AG10803 (cell line): ENCODE measurements at regions not wholly inside any gene's neighbourhood (a gene's known extent, or its start where the extent isn't known, plus 50 kb on each side); places are given as distances from the start of the nearest gene placed in this dataset.

Experiments used
- DNase-seq: peaks from one replicate; pipeline ENCODE4 v3.0.0; 2010; ENCODE audit warnings: low read depth
- H3K4me3 ChIP-seq: 2 replicates; pipeline ENCODE4 v1.5.1; 2011; ENCODE audit warnings: mild to moderate bottlenecking, low read length, control low read depth
- TF ChIP-seq, protein P1 (sequence below): conservative IDR thresholded peaks from 2 replicates; pipeline ENCODE4 v1.5.1; 2011; ENCODE audit warnings: mild to moderate bottlenecking, low read length, control low read depth, inconsistent platforms

- DNase-seq = peak; percentile 60
- H3K4me3 ChIP-seq = peak overlapping the region; percentile 70
- TF ChIP-seq, protein P1, sequence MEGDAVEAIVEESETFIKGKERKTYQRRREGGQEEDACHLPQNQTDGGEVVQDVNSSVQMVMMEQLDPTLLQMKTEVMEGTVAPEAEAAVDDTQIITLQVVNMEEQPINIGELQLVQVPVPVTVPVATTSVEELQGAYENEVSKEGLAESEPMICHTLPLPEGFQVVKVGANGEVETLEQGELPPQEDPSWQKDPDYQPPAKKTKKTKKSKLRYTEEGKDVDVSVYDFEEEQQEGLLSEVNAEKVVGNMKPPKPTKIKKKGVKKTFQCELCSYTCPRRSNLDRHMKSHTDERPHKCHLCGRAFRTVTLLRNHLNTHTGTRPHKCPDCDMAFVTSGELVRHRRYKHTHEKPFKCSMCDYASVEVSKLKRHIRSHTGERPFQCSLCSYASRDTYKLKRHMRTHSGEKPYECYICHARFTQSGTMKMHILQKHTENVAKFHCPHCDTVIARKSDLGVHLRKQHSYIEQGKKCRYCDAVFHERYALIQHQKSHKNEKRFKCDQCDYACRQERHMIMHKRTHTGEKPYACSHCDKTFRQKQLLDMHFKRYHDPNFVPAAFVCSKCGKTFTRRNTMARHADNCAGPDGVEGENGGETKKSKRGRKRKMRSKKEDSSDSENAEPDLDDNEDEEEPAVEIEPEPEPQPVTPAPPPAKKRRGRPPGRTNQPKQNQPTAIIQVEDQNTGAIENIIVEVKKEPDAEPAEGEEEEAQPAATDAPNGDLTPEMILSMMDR = peak; percentile 14
Measured at GRCh38 chr12:124517260-124518050, 50.0 kb downstream of the NCOR2 start.

GRCh38 chr12:124516850-124517249, 50.6 kb downstream of the NCOR2 start:
- TF ChIP-seq, protein P1 = no peak
- DNase-seq = no peak
- peak overlapping the region; percentile 70 for H3K4me3 ChIP-seq

DNA sequence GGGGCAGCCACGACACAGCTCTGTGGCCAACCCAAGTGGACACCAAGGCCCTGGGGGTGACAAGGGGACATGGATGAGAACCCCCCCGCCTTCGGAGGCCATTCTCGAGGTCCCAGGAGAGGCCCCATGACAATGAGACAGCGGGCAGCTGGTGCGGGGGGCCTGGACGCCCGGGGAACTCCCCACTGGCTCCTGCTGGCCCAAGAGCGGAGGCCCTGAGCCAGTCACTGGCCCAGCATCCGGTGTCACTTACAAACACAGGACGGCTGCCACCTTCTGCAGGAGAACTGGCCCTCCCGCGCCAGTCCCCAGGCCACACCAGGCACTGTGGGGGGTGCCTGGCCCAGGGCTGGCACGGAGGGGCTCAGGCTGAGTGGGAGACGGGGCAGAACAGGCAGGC, 51.4 kb downstream of the NCOR2 start:
- peak overlapping the region; percentile 24; the same call in 1 of the 2 replicates for H3K4me3 ChIP-seq
- TF ChIP-seq, protein P1 = no peak
- no peak for DNase-seq

DNA sequence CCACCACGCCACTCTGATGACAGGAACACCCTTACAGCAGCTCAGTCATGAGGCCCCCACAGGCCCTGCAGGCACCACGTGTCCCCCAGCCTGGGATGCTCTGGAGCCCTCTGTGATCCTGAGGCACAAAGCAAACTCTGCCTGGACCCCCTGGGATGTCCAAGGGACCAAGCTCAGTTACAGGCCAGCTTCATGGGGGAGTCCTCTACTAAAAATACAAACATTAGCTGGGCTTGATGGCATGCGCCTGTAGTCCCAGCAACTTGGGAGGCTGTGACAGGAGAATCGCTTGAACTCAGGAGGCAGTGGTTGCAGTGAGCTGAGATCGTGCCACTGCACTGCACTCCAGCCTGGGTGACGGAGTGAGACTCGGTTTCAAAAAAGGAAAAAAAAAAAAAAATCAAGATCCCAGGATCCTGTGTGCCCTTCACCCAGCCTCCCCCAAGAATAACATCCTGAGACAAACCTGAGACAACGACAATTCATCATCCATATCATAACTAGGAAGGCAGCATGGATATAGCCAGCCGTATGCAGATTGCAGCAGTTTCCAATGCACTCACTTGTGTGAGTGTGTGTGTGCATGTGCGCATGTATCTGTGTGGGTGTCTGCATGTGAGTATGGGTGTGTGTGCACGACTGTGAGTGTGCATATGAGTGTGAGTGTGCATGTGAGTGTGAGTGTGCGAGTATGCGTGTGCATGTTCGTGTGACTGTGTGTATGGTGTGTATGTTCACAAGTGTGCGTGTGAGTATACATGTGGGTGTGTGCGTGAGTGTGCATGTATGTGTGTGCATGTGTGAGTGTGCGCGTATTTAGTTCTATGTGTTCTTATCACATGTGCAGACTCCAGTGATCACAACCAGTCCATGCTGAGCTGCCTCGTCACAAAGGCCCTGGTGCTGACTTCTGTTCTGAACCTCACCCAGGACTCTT, 52.1 kb downstream of the NCOR2 start:
- TF ChIP-seq, protein P1 = no peak
- no peak for DNase-seq
- no peak overlapping the region for H3K4me3 ChIP-seq

DNA sequence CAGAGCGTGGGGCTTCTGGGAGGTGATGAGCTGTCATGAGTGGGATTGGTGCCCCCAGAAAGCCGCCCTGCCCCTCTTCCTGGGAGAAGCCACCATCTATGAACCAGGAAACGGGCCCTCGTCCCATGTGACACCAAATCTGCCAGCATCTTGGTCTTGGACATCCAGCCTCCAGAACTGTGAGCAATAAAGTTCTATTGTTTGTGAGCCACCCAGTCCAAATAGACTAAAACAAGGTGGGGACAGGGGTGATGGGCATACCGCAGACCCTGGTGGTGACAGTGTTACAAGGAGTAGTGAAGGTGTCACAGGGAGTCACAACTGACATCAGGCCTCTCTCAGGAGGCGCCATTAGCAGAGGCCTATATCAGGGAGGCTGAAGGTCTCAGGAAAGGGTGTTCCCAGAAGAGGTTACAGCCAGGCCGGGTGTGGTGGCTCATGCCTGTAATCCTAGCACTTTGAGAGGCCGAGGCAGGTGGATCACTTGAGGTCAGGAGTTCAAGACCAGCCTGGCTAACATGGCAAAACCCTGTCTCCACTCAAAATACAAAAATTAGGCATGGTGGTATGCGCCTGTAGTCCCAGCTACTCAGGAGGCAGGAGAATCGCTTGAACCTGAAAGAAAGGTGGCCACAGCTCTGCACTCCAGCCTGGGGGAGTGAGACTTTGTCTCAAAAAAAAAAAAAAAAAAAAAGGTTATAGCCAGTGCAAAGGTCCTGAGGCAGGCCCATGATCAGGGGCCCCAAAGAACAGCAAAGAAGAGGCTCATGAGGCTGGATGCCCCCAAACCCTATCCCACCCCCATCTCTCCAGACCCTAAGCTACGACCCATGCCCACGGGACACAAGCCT, 53.0 kb downstream of the NCOR2 start:
- no peak overlapping the region for H3K4me3 ChIP-seq
- TF ChIP-seq, protein P1 = no peak
- no peak for DNase-seq

DNA sequence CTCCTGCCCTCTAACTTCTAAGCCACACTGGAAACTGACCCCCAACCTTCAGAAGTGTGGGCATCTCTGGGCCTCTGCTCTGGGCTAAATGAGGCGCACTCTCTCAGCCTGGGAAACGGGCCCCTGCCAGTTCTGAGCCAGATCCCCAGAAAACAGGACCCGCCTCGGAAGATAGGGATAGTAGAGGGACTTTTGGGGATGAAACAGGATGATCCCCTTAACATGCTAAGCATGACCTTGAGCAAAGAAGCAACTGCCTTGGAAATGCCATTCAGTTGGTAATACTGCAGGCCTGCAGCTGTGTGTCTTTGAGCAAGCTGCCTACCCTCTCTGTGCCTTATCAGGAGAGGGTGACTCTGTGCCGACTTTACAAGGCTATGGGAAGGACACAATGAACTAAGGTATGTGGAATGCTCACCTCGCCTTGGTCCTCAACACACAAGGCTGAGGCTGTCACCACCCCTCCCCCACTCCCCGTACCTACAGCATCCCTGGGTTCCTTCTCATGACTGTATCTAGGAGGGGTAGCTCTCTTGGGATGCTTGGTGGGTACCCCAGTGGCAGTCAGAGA, 54.0 kb downstream of the NCOR2 start:
- DNase-seq = no peak
- no peak overlapping the region for H3K4me3 ChIP-seq
- TF ChIP-seq, protein P1 = no peak
